ENCODE measurements at regions not wholly inside any gene's neighbourhood (a gene's known extent, or its start where the extent isn't known, plus 50 kb on each side); places are given as distances from the start of the nearest gene placed in this dataset.

- DNase-seq: no peak
These were observed 183.7 kb upstream of the NAALADL2 start for GRCh38 chr3:174675406-174675805.

GRCh38 chr3:174681784-174682183 is 177.3 kb upstream of the NAALADL2 start:
- DNase-seq: no peak

- no peak for DNase-seq
These were observed 173.3 kb upstream of the NAALADL2 start for GRCh38 chr3:174685796-174686195.

- no peak for DNase-seq
These were observed 161.8 kb upstream of the NAALADL2 start for GRCh38 chr3:174697310-174697709.

- DNase-seq: no peak
These were observed 158.4 kb upstream of the NAALADL2 start for GRCh38 chr3:174700736-174701135.

- DNase-seq: no peak
These were observed 148.5 kb upstream of the NAALADL2 start for GRCh38 chr3:174710612-174711011.

GRCh38 chr3:174715386-174715785 is 143.7 kb upstream of the NAALADL2 start:
- no peak for DNase-seq

- DNase-seq: no peak
These were observed 142.1 kb upstream of the NAALADL2 start for GRCh38 chr3:174716956-174717505.

GRCh38 chr3:174720717-174721116 is 138.4 kb upstream of the NAALADL2 start:
- no peak for DNase-seq

- DNase-seq: no peak
These were observed 133.8 kb upstream of the NAALADL2 start for GRCh38 chr3:174725303-174725702.

- DNase-seq: no peak
These were observed 121.2 kb upstream of the NAALADL2 start for GRCh38 chr3:174737966-174738365.

GRCh38 chr3:174749143-174749542 is 110.0 kb upstream of the NAALADL2 start:
- DNase-seq: no peak

- DNase-seq: no peak
These were observed 103.0 kb upstream of the NAALADL2 start for GRCh38 chr3:174755833-174756829.

- no peak for DNase-seq
These were observed 100.2 kb upstream of the NAALADL2 start for GRCh38 chr3:174758943-174759342.

GRCh38 chr3:174767406-174767805 is 91.7 kb upstream of the NAALADL2 start:
- no peak for DNase-seq

- no peak for DNase-seq
These were observed 91.2 kb upstream of the NAALADL2 start for GRCh38 chr3:174767853-174768382.

- DNase-seq: no peak
These were observed 90.0 kb upstream of the NAALADL2 start for GRCh38 chr3:174769171-174769570.

- no peak for DNase-seq
These were observed 83.5 kb upstream of the NAALADL2 start for GRCh38 chr3:174775603-174776002.

- DNase-seq: no peak
These were observed 83.0 kb upstream of the NAALADL2 start for GRCh38 chr3:174776123-174776522.

GRCh38 chr3:174776636-174777035 is 82.5 kb upstream of the NAALADL2 start:
- no peak for DNase-seq

GRCh38 chr3:174777813-174778212 is 81.3 kb upstream of the NAALADL2 start:
- no peak for DNase-seq

GRCh38 chr3:174783502-174783901 is 75.6 kb upstream of the NAALADL2 start:
- DNase-seq: no peak

GRCh38 chr3:174784206-174784934 is 74.8 kb upstream of the NAALADL2 start:
- DNase-seq: no peak
